HEK293T (cell line): ENCODE measurements at regions not wholly inside any gene's neighbourhood (a gene's known extent, or its start where the extent isn't known, plus 50 kb on each side); places are given as distances from the start of the nearest gene placed in this dataset.

ENCODE experiments used
- CTCF ChIA-PET: fragments of 350-600 bp; formaldehyde crosslinking; extraction: SDS; loops from one replicate; lab custom pipeline; 2021; ENCODE audit warnings: antibody characterized with exemption, inconsistent platforms; lab: Yijun Ruan, JAX
- POLR2A ChIA-PET: fragments of 350-600 bp; formaldehyde crosslinking; extraction: SDS; loops from one replicate; lab custom pipeline; 2020; ENCODE audit warnings: antibody characterized with exemption, inconsistent platforms; lab: Yijun Ruan, JAX
- DNase-seq: peaks from one replicate; pipeline ENCODE4 v3.0.0; 2012; ENCODE audit warnings: mixed read lengths; ENCODE audit errors: extremely low spot score
- ARNT ChIP-seq: fragments of 450-650 bp; IDR thresholded peaks from 2 replicates; pipeline ENCODE4 v1.6.1; 2017; ENCODE audit warnings: mild to moderate bottlenecking
- BHLHE40 ChIP-seq: fragments of 450-650 bp; IDR thresholded peaks from 2 replicates; pipeline ENCODE4 v1.6.1; 2016; ENCODE audit warnings: mild to moderate bottlenecking, moderate library complexity, borderline replicate concordance
- CTBP1 ChIP-seq: fragments of 450-650 bp; IDR thresholded peaks from 2 replicates; pipeline ENCODE4 v1.6.1; 2016; ENCODE audit warnings: borderline replicate concordance
- ELF4 ChIP-seq: fragments of 450-650 bp; IDR thresholded peaks from 2 replicates; pipeline ENCODE4 v1.6.1; 2017; ENCODE audit warnings: antibody characterized with exemption
- FOXA1 ChIP-seq: fragments of 450-650 bp; IDR thresholded peaks from 2 replicates; pipeline ENCODE4 v1.6.1; 2016; ENCODE audit warnings: mild to moderate bottlenecking
- FOXK2 ChIP-seq: fragments of 450-650 bp; IDR thresholded peaks from 2 replicates; pipeline ENCODE4 v1.6.1; 2016; ENCODE audit warnings: mild to moderate bottlenecking
- FOXM1 ChIP-seq: fragments of 450-650 bp; IDR thresholded peaks from 2 replicates; pipeline ENCODE4 v1.6.1; 2017; ENCODE audit warnings: mild to moderate bottlenecking, borderline replicate concordance
- HDGF ChIP-seq: fragments of 450-650 bp; IDR thresholded peaks from 2 replicates; pipeline ENCODE4 v1.6.1; 2017; ENCODE audit warnings: antibody characterized with exemption, borderline replicate concordance
- L3MBTL2 ChIP-seq: fragments of 450-650 bp; conservative IDR thresholded peaks from 2 replicates; pipeline ENCODE4 v1.6.1; 2016; ENCODE audit warnings: mild to moderate bottlenecking
- LEF1 ChIP-seq: fragments of 450-650 bp; IDR thresholded peaks from 2 replicates; pipeline ENCODE4 v1.6.1; 2017; ENCODE audit warnings: mild to moderate bottlenecking, borderline replicate concordance
- NFRKB ChIP-seq: fragments of 450-650 bp; IDR thresholded peaks from 2 replicates; pipeline ENCODE4 v1.6.1; 2016; ENCODE audit warnings: mild to moderate bottlenecking, moderate library complexity
- SP1 ChIP-seq: fragments of 450-650 bp; IDR thresholded peaks from 2 replicates; pipeline ENCODE4 v1.6.1; 2017
- SUZ12 ChIP-seq: fragments of 450-650 bp; IDR thresholded peaks from 2 replicates; pipeline ENCODE4 v1.6.1; 2016; ENCODE audit warnings: mild to moderate bottlenecking
- TARDBP ChIP-seq: fragments of 450-650 bp; IDR thresholded peaks from 2 replicates; pipeline ENCODE4 v1.6.1; 2016
- ZNF384 ChIP-seq: fragments of 450-650 bp; IDR thresholded peaks from 2 replicates; pipeline ENCODE4 v1.6.1; 2016
- TF ChIP-seq, protein P1 (sequence below): fragments of 450-650 bp; IDR thresholded peaks from 2 replicates; pipeline ENCODE4 v1.6.1; 2016

DNA sequence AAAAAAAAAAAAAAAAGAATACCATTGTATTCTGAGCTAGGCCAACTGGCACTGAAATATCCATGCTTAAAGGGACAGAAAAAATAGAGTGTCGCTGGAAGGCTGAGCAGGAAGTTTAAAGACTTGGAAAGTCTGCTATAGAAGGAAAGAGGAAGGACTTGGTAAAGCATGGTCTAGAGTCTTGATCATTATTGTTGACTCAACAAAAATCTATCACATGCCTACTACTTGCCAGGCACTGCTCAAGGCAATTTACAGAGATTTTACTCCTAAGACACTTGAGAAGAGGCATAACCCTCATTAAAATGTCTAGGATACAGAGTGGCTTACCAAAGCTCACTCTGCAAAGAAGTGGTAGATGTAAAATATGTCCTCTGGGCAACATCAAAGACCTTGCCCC lies 324.0 kb upstream of the DAB1 start:
- ChIA-PET CTCF (no interaction called here), POLR2A (no interaction called here)
- no peak for TF ChIP-seq FOXK2
- no peak for TF ChIP-seq ELF4
- TF ChIP-seq, protein P1, sequence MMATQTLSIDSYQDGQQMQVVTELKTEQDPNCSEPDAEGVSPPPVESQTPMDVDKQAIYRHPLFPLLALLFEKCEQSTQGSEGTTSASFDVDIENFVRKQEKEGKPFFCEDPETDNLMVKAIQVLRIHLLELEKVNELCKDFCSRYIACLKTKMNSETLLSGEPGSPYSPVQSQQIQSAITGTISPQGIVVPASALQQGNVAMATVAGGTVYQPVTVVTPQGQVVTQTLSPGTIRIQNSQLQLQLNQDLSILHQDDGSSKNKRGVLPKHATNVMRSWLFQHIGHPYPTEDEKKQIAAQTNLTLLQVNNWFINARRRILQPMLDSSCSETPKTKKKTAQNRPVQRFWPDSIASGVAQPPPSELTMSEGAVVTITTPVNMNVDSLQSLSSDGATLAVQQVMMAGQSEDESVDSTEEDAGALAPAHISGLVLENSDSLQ: no peak
- TF ChIP-seq SP1: no peak
- TF ChIP-seq ARNT: no peak
- no peak for TF ChIP-seq CTBP1
- TF ChIP-seq SUZ12: no peak
- no peak for TF ChIP-seq L3MBTL2
- no peak for TF ChIP-seq NFRKB
- no peak for TF ChIP-seq BHLHE40
- TF ChIP-seq LEF1: no peak
- no peak for TF ChIP-seq ZNF384
- TF ChIP-seq TARDBP: no peak
- no peak for TF ChIP-seq FOXM1
- no peak for TF ChIP-seq FOXA1
- TF ChIP-seq HDGF: no peak
- no peak for DNase-seq

DNA sequence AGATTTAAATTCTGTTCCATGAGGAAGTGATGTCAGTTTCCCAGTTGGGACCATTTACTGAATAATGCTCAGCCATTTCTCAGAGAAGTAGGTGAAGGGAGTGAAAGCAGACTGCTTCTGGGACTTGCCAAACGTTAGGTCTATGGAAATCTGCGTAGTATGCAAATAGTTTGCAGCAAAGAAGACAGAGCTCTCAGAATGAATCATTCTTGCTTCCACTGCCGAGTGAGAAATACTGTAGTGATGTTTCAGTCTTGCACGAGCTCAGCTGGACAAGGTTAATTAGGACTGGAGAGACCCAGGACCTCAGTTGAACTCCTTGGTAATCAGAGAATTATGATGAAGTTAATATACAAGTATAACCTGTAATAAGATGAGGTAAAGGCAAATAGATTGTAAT lies 317.7 kb upstream of the DAB1 start:
- ChIA-PET CTCF (no interaction called here), POLR2A (no interaction called here)
- TF ChIP-seq SP1 (no peak), CTBP1 (no peak), SUZ12 (no peak), ARNT (no peak), HDGF (no peak), L3MBTL2 (no peak), LEF1 (no peak), FOXK2 (no peak), FOXA1 (no peak), BHLHE40 (no peak), NFRKB (no peak), ZNF384 (no peak)
- TF ChIP-seq, protein P1: no peak
- DNase-seq: no peak

DNA sequence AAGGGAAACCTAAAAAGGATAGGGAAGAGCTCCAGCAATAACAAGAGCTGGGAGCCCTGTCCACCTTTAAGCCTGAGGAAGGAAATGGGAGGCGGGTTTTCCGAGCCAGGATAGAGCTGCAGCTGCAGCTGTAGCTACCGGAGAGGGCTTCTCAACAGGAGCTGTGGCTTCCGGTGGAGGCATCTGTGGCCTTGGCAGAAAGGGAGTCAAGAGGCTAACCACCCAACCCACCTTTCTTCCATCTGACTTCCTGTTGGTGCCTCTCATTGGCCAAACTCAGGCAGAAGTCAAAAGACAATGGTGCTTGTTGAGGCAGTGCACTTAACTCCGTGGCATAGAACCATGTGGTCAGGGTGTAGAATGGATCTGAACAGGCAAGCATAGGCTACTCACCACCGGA lies 313.1 kb upstream of the DAB1 start:
- CTCF ChIA-PET: no interaction called here
- DNase-seq: no peak
- TF ChIP-seq, protein P1: no peak
- TF ChIP-seq CTBP1: no peak
- POLR2A ChIA-PET: no interaction called here

DNA sequence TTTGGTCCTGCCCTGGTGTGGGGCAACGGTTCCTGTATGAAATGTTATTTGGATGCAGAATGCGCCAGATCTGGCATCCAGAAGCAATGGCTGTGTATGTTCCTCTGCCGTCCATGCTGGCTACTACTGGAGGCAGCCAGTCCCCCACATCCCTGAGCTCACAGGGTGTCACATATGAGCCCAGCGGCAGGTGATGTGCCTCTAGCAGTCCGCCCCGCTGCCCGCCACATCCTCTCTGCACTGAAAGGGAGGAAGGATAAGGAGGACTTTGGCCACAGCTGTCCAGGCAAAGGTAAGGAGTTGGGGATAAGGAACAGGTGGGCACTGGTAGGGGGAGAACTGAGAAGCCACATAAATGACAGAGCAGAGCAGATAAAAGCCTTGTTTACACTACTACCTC lies 305.3 kb upstream of the DAB1 start:
- no peak for DNase-seq
- ChIA-PET POLR2A (no interaction called here), CTCF (no interaction called here)
- no peak for TF ChIP-seq TARDBP
- no peak for TF ChIP-seq SUZ12
- TF ChIP-seq FOXM1: no peak
- TF ChIP-seq ZNF384: no peak
- TF ChIP-seq ELF4: no peak
- TF ChIP-seq, protein P1: no peak
- no peak for TF ChIP-seq CTBP1
- TF ChIP-seq HDGF: no peak
- no peak for TF ChIP-seq LEF1
- TF ChIP-seq NFRKB: no peak
- TF ChIP-seq ARNT: no peak
- TF ChIP-seq FOXA1: no peak
- no peak for TF ChIP-seq FOXK2
- TF ChIP-seq SP1: no peak
- TF ChIP-seq BHLHE40: no peak
- no peak for TF ChIP-seq L3MBTL2

DNA sequence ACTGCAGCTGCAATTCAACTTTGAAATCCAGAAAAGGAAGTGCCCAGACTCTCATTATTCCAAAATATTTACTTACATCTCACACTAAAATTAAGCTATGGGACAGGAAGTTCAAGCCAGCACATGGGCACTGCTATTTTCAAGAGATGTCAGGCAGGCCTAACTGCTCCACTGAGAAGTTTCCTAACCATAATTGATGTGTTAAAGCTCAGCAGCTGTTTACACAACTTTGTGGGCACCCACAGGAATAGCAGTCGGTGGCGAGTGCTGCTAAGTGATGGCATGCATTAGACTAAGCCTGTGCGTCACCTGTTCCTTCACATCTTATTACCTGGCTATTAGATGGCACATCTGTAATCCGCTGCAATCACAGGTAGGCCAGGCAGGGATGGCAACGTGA lies 303.3 kb upstream of the DAB1 start:
- ChIA-PET POLR2A (no interaction called here), CTCF (no interaction called here)

DNA sequence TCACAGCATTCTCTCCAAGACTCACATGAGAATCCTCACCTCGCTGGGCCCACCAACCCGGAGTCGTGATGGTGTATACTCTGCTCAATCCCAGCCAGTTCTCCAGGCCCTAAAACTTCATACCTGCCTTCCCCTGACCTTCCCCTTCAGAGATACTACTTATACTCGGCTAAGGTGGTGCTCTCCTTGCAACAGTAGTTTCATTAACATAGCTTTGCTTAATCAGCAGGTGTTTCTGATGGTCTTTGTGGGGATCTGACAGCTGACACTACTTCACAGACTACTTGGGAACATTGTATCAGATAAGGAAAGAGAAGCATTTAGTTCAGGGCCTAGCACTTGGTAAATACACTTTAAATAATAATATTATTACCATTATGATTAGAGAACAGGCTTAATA lies 301.5 kb upstream of the DAB1 start:
- no peak for TF ChIP-seq NFRKB
- TF ChIP-seq SP1: no peak
- no peak for TF ChIP-seq SUZ12
- no peak for TF ChIP-seq BHLHE40
- no peak for TF ChIP-seq CTBP1
- TF ChIP-seq TARDBP: no peak
- TF ChIP-seq, protein P1: no peak
- TF ChIP-seq FOXA1: no peak
- no peak for TF ChIP-seq HDGF
- DNase-seq: no peak
- ChIA-PET CTCF (no interaction called here), POLR2A (no interaction called here)

More for the DNA sequence above, 303.3 kb upstream of the DAB1 start:
- TF ChIP-seq LEF1 (no peak), FOXA1 (no peak), NFRKB (no peak), ELF4 (no peak), FOXM1 (no peak)
- no peak for DNase-seq
